HG03097 (cell line): ENCODE measurements at regions not wholly inside any gene's neighbourhood (a gene's known extent, or its start where the extent isn't known, plus 50 kb on each side); places are given as distances from the start of the nearest gene placed in this dataset.
"Not testable (repeated sequence)": the region's sequence is repeated elsewhere in the genome, so short reads cannot be mapped to it uniquely, and the experiment has no call there.

Experiments
- ATAC-seq: cut with Tn5 transposase; IDR thresholded peaks from one replicate; pipeline ENCODE4 v1.9.1; 2021; ENCODE audit not compliant: unreplicated experiment, low FRiP score

DNA sequence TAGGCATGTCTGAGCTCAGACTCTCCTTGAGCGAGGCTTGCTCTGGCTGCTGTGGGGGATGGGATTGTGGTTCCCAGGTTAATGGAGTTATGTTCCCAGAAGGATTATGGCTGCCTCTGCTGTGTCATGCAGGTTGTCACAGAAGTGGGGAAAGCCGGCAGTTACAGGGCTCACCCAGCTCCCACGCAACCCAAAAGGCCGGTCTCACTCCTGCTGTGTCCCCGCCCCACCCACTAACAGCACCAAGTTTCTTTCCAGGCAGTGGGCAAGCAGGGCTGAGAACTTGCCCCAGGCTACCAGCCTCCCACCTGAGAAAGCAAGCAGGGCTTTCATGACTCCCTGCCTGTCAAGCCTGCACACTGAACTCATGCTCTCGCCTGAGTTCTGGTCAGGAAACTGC is 750.5 kb downstream of the FRK start:
- no peak for ATAC-seq

DNA sequence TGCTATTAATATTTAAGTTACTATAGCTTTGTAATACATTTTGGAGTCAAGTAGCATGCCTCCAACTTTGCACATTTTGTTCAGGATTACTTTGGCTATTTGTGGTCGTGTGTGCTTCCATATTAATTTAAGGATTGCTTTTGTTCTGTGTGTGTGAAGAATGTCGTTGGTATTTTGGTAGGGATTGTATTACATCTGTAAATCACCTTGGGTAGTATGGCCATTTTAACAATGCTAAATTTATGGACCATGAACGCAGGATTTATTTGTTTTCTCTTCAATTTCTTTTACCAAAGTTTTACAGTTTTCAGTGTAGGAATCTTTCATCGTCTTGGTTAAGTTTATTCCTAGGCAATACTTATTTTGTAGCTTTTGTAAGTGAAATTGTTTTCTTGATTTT is 758.0 kb downstream of the FRK start:
- ATAC-seq, result no peak

DNA sequence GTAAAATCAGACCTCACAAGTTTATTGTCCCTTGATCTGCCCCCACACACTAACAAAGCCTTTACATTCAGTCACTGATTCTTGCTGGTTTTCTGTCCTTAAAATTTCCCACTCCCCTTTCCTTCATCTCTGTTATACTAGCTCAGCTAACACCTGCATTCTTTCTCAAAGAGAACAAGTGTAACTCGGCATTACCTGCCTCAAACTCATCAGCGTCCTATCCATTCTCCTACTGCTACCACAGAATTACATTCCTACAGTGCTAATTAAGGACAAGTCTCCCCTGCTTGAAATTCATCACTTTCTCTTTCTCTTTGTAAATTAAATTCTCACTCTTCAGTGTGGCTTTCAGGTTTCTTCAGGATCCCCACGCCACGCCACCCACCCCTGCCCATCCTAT is 773.2 kb downstream of the FRK start:
- ATAC-seq, result no peak

DNA sequence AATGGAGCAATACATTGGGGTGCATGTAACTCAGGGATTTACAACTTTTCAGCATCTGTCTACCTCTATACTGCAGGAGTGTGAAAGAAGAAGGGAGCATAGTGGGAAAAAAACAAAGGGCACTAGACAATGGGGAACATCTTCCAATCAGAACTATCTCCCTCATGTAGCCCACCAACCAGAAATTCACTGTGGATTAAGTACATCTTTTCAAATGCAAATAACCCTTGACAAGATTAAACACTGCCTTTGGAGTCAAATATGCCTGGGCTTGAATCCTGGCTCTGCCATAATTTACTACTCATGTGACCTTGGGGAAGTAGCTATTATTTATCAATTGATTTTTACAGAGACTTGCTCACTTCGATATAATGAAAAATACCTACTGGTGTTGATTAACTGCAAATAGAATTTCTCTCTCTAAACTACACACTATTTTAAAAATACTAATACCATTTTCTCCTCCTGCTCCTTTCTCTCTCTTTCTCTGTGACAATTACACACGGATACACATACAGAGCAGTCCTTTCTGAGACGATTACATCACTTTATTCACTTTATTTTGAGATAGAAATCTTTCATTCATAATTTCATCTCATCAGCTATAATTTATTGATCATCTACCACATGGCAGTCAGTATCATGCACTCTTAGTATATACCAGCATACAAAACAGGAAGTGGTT is 783.7 kb downstream of the FRK start:
- no peak for ATAC-seq

DNA sequence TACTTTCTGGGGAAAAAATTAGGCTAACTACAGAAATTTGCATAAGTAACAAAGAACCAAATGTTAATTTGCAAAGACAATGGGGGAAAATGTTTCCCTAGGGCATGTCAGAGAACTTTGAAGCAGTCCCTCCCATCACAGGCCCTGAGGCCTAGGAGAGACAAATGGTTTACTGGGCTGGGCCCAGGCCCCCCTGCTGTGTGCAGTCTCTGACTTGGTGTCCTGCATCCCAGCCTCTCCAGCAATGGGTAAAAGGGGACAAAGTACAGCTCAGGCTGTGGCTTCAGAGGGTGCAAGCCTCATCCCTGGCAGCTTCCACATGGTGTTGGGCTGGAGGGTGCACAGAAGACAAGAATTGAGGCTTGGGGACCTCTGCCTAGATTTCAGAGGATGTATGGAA is 788.4 kb downstream of the FRK start:
- ATAC-seq, result no peak

DNA sequence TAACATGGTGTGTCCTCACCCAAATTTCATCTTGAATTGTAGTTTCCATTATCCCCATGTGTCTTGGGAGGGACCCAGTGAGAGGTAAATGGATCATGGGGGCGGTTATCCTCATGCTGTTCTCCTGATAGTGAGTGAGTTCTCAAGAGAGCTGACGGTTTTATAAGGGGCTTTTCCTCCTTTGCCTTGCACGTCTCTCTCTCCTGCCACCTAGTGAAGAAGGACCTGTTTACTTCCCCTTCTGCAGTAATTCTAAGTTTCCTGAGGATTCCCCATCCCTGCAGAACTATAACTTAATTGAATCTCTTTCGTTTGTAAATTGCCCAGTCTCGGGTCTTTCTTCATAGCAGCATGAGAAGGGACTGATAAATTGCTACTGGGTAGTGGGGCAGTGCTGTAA is 789.3 kb downstream of the FRK start:
- ATAC-seq, result no peak

DNA sequence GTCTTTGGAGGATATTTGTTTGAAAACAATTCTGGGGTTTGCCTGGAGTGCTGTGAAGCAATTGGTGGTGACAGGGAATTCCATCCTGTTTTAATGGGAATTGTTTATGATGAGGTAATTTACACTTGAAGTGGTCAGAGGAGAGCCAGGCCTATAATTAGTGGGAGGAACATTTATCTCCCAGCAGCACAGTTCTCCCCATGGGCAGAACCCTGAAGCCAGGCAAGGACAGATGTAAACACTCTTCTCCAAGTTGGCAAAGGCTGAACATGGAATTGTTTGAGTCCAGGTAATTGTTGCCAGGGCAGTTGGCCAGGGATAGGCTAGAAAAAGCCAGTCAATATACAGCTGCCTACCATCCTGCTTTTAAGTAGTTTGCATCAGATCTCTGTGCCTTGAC is 789.7 kb downstream of the FRK start:
- no peak for ATAC-seq

DNA sequence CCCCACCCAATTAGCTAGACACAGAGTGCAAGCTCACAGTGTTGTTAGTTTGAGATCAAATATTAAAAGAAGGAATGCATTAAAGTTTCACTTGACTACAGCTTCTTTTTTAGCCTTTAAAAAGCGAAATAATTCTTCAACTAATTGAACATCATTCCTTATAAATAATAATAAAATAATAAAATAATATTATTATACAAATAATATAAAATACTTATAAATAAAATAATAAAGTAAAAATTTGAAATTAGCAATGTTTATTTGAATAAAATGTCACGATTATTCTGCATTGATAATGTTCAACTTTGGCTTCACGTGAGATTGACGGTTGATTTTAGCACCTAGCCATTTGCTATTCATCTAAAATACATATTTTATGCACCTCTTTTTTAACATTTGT is 819.3 kb downstream of the FRK start:
- no peak for ATAC-seq

DNA sequence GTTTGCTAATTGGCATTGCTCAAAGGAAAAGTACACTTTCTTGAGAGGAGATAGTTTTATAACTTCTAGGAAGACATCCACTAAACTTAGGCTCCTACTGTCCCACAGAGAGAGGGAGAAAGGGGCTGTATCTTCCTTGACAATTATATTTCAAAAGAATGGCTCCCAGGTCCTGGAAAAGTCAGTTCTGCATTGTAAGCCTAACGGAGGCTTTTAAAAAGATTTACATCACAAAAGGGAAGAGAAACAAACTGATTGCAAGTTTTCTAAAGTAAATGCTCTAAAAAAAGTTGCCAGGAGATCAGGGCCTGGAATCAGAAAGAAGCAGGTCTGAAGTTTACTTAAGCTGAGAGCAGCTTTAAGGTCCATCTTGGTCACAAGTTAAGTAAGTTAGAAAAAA is 839.5 kb downstream of the FRK start:
- ATAC-seq, result no peak

DNA sequence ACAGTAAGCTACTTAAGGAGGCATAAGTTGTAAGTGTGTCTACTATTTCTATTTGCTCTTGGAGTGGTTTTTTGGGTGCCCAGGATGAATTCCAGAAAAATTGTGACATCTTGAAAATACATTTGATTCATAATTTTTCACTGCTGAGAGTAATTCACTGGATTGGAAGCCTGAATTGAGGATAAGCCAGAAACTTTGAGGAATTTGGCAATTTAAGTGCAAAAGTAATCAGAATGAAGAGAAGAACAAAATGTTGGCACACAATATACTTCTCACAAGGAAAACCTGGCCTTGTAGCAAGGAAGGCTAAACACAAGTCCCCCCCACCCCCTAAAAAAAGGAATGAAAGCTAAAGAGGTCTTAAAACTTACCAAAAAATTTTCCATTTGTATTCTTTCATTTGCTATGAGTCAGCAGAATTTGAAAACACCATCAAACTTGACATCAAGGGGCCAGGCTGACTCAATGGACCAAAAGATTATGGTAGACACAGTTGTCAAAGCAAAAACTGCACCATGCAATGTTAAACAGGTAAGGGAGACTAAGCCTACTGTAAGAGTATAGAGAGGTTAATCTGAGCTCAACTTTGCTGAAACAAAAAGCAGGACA is 840.0 kb downstream of the FRK start:
- ATAC-seq, result no peak

DNA sequence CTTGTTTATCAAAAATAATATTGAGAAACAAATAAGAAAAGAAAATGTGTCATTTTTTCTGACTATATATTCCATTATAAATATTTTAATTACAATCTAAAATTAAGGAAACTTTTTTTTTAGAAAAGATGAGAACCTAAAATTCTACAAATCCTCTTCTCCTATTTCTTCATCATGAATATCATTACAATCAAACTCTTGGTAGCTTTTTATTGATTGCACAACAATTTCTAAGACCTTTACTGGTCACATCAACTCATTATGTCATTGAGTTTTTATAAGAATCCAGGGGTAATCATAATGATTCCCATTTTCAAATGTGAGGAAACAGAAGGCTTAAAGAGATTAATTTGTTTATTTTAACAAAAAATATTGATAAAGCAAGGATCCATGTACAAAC is 841.0 kb downstream of the FRK start:
- ATAC-seq, result no peak

DNA sequence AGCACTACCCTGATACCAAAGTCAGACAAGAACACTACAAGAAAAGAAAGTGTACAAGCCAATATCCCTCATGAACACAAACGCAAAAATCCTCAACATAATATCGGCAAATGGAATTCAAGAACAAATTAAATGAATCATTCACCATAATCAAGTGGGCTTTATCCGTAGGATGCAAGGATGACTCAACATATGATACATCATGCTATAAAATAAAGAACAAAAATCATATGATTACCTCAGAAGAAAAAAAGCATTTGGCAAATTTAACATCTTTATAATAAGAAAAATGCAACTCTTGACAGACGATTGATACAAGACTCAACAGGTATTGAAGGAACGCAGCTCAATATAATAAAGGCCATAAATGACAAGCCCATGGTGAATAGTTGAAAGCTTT is 843.9 kb downstream of the FRK start:
- ATAC-seq, result no peak

DNA sequence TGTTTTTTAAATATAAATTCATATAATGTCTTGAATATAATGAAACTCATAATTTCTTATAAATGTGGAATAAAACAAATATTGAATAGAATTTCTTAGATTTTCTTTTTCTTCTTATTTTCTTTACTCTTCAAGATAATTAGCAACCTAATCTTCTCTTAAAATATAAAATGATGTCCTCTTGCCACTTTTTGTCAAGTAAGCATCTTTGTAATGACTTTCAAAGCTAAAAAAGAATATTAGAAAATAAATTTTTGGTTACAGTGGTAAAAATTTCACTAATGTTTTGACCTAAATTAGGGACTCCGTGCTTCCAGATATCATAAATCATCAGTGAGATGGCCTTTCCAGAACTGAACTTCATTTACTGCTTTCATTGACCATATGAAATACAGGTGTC is 846.4 kb downstream of the FRK start:
- no peak for ATAC-seq

DNA sequence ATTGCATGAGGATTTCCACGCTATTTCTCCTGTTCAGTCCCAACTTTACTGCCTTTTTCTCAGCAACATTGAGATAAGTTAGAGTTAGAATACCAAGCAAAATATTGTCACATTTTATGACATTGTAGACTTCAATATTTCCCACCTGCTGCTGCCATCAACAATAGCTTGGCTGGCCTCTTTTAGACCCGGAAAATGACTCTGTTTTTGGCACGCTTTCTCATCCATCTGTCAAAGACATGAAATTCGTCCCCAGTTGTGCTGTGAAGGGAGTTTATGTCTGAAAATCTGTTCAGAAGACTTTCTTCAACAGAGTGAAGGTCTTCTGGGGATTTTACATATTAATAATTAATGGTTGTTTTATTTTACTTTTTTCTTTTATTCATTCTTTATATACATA is 857.3 kb downstream of the FRK start:
- no peak for ATAC-seq

DNA sequence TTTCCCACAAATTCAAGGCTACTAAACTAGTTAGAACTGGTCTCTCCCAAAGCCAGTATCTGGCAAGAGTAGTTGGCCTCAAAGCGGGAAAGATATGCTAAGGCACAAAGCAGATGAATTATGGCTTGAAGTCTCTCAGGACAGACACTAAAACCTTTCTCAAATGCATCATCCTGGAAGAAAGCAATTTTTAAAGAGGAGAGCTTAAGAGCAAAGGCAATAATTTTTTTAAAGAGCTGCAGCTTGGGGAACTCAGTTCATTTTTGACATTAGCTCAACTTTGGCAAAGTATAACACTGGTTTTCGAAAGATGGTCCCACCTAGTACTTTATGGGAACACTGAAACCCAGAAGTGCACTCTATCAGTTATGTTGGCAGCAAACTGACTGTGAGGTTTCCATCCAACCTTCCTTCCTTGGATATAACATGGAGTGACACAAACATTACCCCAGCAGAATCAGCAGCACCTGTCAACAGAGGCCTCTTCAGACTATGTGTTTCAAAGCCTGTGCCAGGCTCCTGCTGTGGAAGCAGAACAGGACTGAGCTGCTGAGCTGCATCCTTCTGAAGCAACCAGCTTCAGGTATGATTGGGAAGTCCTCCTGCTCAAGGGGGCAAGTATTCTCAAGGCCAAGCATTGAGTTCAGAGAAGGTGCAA is 852.3 kb upstream of the HS3ST5 start:
- ATAC-seq, result no peak

DNA sequence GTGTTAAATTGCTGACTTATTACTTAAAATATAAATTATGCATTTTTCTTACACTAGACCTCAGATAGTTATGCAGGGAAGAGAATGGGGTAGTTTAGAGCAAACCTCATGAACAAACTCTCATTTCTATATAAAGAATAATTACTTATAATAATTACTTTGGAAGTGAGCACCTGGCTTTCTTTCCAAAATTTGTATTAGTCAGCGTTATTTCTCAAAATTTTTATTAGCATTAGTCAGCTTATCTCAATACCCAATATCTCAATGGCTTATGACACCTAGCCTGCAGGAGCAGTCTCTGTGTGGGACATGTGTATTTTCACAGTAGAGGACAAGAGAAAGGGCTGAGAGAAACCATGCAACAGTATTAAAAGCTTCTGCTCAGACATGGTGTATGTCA is 849.2 kb upstream of the HS3ST5 start:
- ATAC-seq, result no peak

DNA sequence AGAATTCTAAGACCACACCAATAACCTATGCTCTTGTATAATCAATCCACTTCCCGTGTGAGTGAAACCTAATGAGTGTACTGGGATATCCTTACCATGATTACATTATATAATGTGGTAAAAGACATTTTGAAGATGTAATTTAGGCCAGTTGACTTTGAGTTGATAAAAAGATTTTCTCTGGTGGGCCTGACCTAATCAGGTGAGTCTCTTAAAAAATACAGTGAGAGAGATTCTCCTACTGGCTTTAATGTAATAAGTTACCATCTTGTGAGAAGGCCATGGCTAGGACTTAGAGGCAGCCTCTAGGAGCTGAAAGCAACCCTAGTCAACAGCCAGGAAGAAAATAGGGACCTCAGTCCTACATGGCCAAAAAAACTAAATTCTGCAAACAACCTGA is 847.7 kb upstream of the HS3ST5 start:
- ATAC-seq, result no peak

DNA sequence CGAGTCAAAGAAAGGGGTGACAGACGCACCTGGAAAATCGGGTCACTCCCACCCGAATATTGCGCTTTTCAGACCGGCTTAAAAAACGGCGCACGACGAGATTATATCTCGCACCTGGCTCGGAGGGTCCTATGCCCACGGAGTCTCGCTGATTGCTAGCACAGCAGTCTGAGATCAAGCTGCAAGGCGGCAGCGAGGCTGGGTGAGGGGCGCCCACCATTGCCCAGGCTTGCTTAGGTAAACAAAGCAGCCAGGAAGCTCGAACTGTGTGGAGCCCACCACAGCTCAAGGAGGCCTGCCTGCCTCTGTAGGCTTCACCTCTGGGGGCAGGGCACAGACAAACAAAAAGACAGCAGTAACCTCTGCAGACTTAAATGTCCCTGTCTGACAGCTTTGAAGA is 832.6 kb upstream of the HS3ST5 start:
- ATAC-seq, result not testable (repeated sequence)

DNA sequence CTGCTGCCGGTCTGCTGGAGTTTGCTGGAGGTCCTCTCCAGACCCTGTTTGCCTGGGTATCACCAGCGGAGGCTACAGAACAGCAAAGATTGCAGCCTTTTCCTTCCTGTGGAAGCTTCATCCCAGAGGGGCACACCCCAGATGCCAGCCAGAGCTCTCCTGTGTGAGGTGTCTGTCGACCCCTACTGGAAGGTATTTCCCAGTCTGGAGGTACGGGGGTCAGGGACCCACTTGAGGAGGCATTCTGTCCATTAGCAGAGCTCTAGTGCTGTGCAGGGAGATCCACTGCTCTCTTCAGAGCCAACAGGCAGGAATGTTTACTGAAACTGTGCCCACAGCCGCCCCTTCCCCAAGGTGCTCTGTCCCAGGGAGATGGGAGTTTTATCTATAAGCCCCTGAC is 823.1 kb upstream of the HS3ST5 start:
- ATAC-seq, result not testable (repeated sequence)

DNA sequence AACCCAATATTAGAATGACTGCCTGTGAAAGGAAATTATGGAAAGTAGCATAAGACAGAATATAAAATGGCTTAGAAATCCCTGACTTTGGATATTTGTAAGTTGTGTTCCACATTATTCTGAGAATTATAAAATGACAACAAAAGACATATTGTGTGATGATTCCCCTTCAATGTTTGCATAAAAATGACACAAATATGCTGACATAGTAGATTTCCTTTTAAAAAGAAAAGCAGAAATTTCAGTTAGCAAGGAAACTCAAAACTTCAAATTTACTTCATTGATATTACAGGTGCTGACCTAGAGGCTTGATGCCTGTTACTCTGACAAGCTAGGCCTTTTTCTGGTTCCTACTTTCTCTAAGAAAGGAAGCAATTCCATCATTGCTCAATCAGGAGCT is 816.9 kb upstream of the HS3ST5 start:
- ATAC-seq, result no peak

DNA sequence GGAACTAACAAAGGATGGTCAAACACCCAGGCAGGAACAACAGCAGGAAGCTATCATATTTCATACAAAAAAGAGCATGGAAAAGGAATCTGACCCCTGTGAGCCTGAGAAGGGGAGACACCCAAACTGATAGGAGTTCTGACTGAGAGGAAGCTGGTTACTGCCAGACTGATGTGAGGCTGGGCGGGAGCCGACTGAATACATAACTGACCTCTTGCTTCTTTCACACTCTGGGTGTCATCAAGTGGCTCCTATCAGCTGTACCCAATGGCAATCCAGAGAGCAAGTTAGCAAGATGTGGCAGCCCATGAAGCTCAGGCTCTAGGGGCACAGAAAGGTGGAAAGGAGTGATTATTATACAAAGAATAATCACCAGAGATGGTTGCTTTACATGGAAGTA is 795.1 kb upstream of the HS3ST5 start:
- no peak for ATAC-seq

DNA sequence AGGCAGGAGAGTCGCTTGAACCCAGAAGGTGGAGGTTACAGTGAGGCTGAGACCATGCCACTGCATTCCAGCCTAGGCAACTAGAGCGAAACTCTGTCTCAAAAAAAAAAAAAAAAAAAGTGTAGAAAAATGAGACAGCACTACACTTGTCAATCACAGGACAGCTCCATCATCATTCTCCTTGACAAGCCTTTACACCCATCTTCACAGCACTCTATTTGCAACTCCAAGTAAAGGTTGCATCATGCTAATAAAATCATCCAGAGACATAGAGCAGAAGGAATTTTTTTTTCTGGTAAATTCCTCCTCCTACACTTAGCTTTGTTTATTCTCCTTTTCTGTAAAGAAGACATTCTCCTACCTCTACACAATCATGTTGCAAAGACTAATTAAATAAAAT is 791.0 kb upstream of the HS3ST5 start:
- no peak for ATAC-seq
